Upper lobe of left lung (tissue), 4 donors: ENCODE measurements at regions not wholly inside any gene's neighbourhood (a gene's known extent, or its start where the extent isn't known, plus 50 kb on each side); places are given as distances from the start of the nearest gene placed in this dataset.

Experiments used
- CTCF ChIP-seq, 6 experiments: fragments of 450-650 bp in 4 of 6; fragments of 200-600 bp in 2 of 6; sonication (generic) in 2 of 6; IDR thresholded peaks; one replicate each; pipeline ENCODE4 v1.5.1; 2016 to 2019; ENCODE audit warnings: antibody characterized with exemption in 6 of 6
- EP300 ChIP-seq, 4 donors: sonication (generic); formaldehyde crosslinking; IDR thresholded peaks; one replicate each; pipeline ENCODE4 v1.5.1; 2017; ENCODE audit warnings: antibody characterized with exemption in 4 of 4, control low read depth in 2 of 4
- POLR2AphosphoS5 ChIP-seq, 2 donors: sonication (generic); formaldehyde crosslinking; IDR thresholded peaks; one replicate each; pipeline ENCODE4 v1.5.1; 2017; ENCODE audit warnings: antibody characterized with exemption in 2 of 2

GRCh38 chr4:96776920-96777527 lies 937.1 kb downstream of the PDHA2 start:
- TF ChIP-seq EP300 (IDR thresholded peaks at IDR 0.05) (no peak), POLR2AphosphoS5 (IDR thresholded peaks at IDR 0.05) (no peak), CTCF (IDR thresholded peaks at IDR 0.05) (no peak)
